Fibroblast of skin of back (primary cell): ENCODE measurements at regions not wholly inside any gene's neighbourhood (a gene's known extent, or its start where the extent isn't known, plus 50 kb on each side); places are given as distances from the start of the nearest gene placed in this dataset.

ENCODE experiments used
- DNase-seq: peaks from one replicate; pipeline ENCODE4 v3.0.0-alpha.2; 2013

GRCh38 chr5:54603372-54603771 lies 85.8 kb downstream of the SNX18 start:
- DNase-seq, result peak; percentile 50

- DNase-seq, result no peak
These were observed 84.9 kb downstream of the SNX18 start for GRCh38 chr5:54602475-54602874.

GRCh38 chr5:54601411-54602230 lies 84.1 kb downstream of the SNX18 start:
- no peak for DNase-seq
